ENCODE measurements at regions not wholly inside any gene's neighbourhood (a gene's known extent, or its start where the extent isn't known, plus 50 kb on each side); places are given as distances from the start of the nearest gene placed in this dataset.

- Histone ChIP-seq H3K27me3 (ENCODE audit: insufficient read depth, low read length) (no peaks in the 10 kb centered on the region), H3K4me3 (ENCODE audit: insufficient read depth, low read depth, low read length) (no peak overlapping the region), H3K36me3 (ENCODE audit: insufficient read depth, low read length) (no peaks in the 10 kb centered on the region), H3K4me1 (ENCODE audit: insufficient read depth, low read length) (no peaks in the 10 kb centered on the region), H3K9ac (ENCODE audit: low read length) (no peak overlapping the region), H3K79me2 (ENCODE audit: insufficient read depth, low read length) (no peaks in the 10 kb centered on the region), H3K9me3 (ENCODE audit: insufficient read depth, low read depth, low read length) (no peaks in the 10 kb centered on the region), H4K20me1 (ENCODE audit: insufficient read depth, low read length) (no peaks in the 10 kb centered on the region), H3K4me2 (ENCODE audit: low read length) (no peak overlapping the region), H2AFZ (ENCODE audit: low read depth, low read length) (no peak overlapping the region), H3K27ac (ENCODE audit: low read depth, low read length) (no peak overlapping the region)
- Mint-ChIP-seq H3K36me3 (ENCODE audit: low read depth, unreplicated experiment) (no peaks in the 10 kb centered on the region), H3K27ac (ENCODE audit: unreplicated experiment) (no peak overlapping the region), H3K27me3 (ENCODE audit: low read depth, unreplicated experiment) (no peaks in the 10 kb centered on the region), H3K9me3 (ENCODE audit: unreplicated experiment) (peaks cover 13% of the 10 kb centered on the region), H3K4me3 (ENCODE audit: unreplicated experiment) (no peak overlapping the region), H3K4me1 (ENCODE audit: low read depth, unreplicated experiment) (no peaks in the 10 kb centered on the region)
- FAIRE-seq (no peak), DNase-seq (ENCODE audit: low read depth) (no peak)
- TF ChIP-seq CTCF (IDR thresholded peaks at IDR 0.05; ENCODE audit: insufficient read depth, low read depth, low read length) (no peak), EZH2 (IDR thresholded peaks at IDR 0.05; ENCODE audit: insufficient read depth, low read length) (no peak)
Measured at GRCh38 chr4:97142410-97142809, 1000.9 kb downstream of the STPG2 start.

- Histone ChIP-seq H3K4me1 (ENCODE audit: insufficient read depth, low read length) (no peaks in the 10 kb centered on the region), H3K79me2 (ENCODE audit: insufficient read depth, low read length) (no peaks in the 10 kb centered on the region), H3K9me3 (ENCODE audit: insufficient read depth, low read depth, low read length) (no peaks in the 10 kb centered on the region), H3K36me3 (ENCODE audit: insufficient read depth, low read length) (no peaks in the 10 kb centered on the region), H4K20me1 (ENCODE audit: insufficient read depth, low read length) (no peaks in the 10 kb centered on the region), H3K27me3 (ENCODE audit: insufficient read depth, low read length) (no peaks in the 10 kb centered on the region), H3K9ac (ENCODE audit: low read length) (no peak overlapping the region), H3K27ac (ENCODE audit: low read depth, low read length) (no peak overlapping the region), H2AFZ (ENCODE audit: low read depth, low read length) (no peak overlapping the region), H3K4me3 (ENCODE audit: insufficient read depth, low read depth, low read length) (no peak overlapping the region), H3K4me2 (ENCODE audit: low read length) (no peak overlapping the region)
- Mint-ChIP-seq H3K27ac (ENCODE audit: unreplicated experiment) (no peak overlapping the region), H3K9me3 (ENCODE audit: unreplicated experiment) (peaks cover 13% of the 10 kb centered on the region), H3K4me1 (ENCODE audit: low read depth, unreplicated experiment) (no peaks in the 10 kb centered on the region), H3K36me3 (ENCODE audit: low read depth, unreplicated experiment) (no peaks in the 10 kb centered on the region), H3K4me3 (ENCODE audit: unreplicated experiment) (no peak overlapping the region), H3K27me3 (ENCODE audit: low read depth, unreplicated experiment) (no peaks in the 10 kb centered on the region)
- DNase-seq (ENCODE audit: low read depth) = no peak
- no peak for TF ChIP-seq CTCF (IDR thresholded peaks at IDR 0.05; ENCODE audit: insufficient read depth, low read depth, low read length)
- no peak for TF ChIP-seq EZH2 (IDR thresholded peaks at IDR 0.05; ENCODE audit: insufficient read depth, low read length)
- FAIRE-seq = no peak
Measured at GRCh38 chr4:97142893-97143292, 1000.4 kb downstream of the STPG2 start.

- Histone ChIP-seq H3K27me3 (ENCODE audit: insufficient read depth, low read length) (no peaks in the 10 kb centered on the region), H3K27ac (ENCODE audit: low read depth, low read length) (no peak overlapping the region), H2AFZ (ENCODE audit: low read depth, low read length) (no peak overlapping the region), H3K4me2 (ENCODE audit: low read length) (no peak overlapping the region), H3K79me2 (ENCODE audit: insufficient read depth, low read length) (no peaks in the 10 kb centered on the region), H3K36me3 (ENCODE audit: insufficient read depth, low read length) (no peaks in the 10 kb centered on the region), H4K20me1 (ENCODE audit: insufficient read depth, low read length) (no peaks in the 10 kb centered on the region), H3K9me3 (ENCODE audit: insufficient read depth, low read depth, low read length) (no peaks in the 10 kb centered on the region), H3K4me1 (ENCODE audit: insufficient read depth, low read length) (no peaks in the 10 kb centered on the region), H3K4me3 (ENCODE audit: insufficient read depth, low read depth, low read length) (no peak overlapping the region), H3K9ac (ENCODE audit: low read length) (no peak overlapping the region)
- TF ChIP-seq EZH2 (IDR thresholded peaks at IDR 0.05; ENCODE audit: insufficient read depth, low read length) (no peak), CTCF (IDR thresholded peaks at IDR 0.05; ENCODE audit: insufficient read depth, low read depth, low read length) (no peak)
- H3K36me3 Mint-ChIP-seq (ENCODE audit: low read depth, unreplicated experiment) = no peaks in the 10 kb centered on the region
- DNase-seq (ENCODE audit: low read depth) = no peak
- H3K9me3 Mint-ChIP-seq (ENCODE audit: unreplicated experiment) = peaks cover 5% of the 10 kb centered on the region
- H3K4me3 Mint-ChIP-seq (ENCODE audit: unreplicated experiment) = no peak overlapping the region
- no peaks in the 10 kb centered on the region for H3K27me3 Mint-ChIP-seq (ENCODE audit: low read depth, unreplicated experiment)
- no peak overlapping the region for H3K27ac Mint-ChIP-seq (ENCODE audit: unreplicated experiment)
- no peaks in the 10 kb centered on the region for H3K4me1 Mint-ChIP-seq (ENCODE audit: low read depth, unreplicated experiment)
- FAIRE-seq = no peak
Measured at GRCh38 chr4:97144199-97144598, 999.1 kb downstream of the STPG2 start.
